Chondrocyte (in vitro differentiated cells): ENCODE measurements at regions not wholly inside any gene's neighbourhood (a gene's known extent, or its start where the extent isn't known, plus 50 kb on each side); places are given as distances from the start of the nearest gene placed in this dataset.

ENCODE experiments used
- DNase-seq: peaks from one replicate; pipeline ENCODE4 v3.0.0; 2021; ENCODE audit warnings: mixed read lengths, low spot score
- H3K27ac Mint-ChIP-seq: one replicate; pipeline ENCODE4 v1.8.0; 2021; ENCODE audit warnings: mild to moderate bottlenecking, moderate library complexity, mixed read lengths; ENCODE audit not compliant: unreplicated experiment
- H3K27me3 Mint-ChIP-seq: 2 replicates; pipeline ENCODE4 v1.8.0; 2021; ENCODE audit warnings: low read depth, mixed read lengths
- H3K36me3 Mint-ChIP-seq: 2 replicates; pipeline ENCODE4 v1.8.0; 2021; ENCODE audit warnings: low read depth, mixed read lengths
- H3K4me1 Mint-ChIP-seq: 2 replicates; pipeline ENCODE4 v1.8.0; 2021; ENCODE audit warnings: low read depth, mild to moderate bottlenecking, mixed read lengths
- H3K4me3 Mint-ChIP-seq: one replicate; pipeline ENCODE4 v1.8.0; 2021; ENCODE audit warnings: mild to moderate bottlenecking, moderate library complexity, mixed read lengths; ENCODE audit not compliant: unreplicated experiment
- H3K9me3 Mint-ChIP-seq: 2 replicates; pipeline ENCODE4 v1.8.0; 2021; ENCODE audit warnings: low read depth, mixed read lengths
- CTCF ChIP-seq: fragments of 200-600 bp; sonication (generic); IDR thresholded peaks from 2 replicates; pipeline ENCODE4 v1.5.0; 2021; ENCODE audit warnings: antibody characterized with exemption, mild to moderate bottlenecking, moderate library complexity

- no peak for TF ChIP-seq CTCF
- H3K4me1 Mint-ChIP-seq: no peaks in the 10 kb centered on the region
- no peak overlapping the region for H3K27ac Mint-ChIP-seq
- peaks cover 1% of the 10 kb centered on the region for H3K36me3 Mint-ChIP-seq
- no peak for DNase-seq
- H3K27me3 Mint-ChIP-seq: peaks cover 9% of the 10 kb centered on the region
- no peak overlapping the region for H3K4me3 Mint-ChIP-seq
- peaks cover 2% of the 10 kb centered on the region for H3K9me3 Mint-ChIP-seq
Measured at GRCh38 chr3:194865061-194865460, 179.4 kb downstream of the FAM43A start.

GRCh38 chr3:194865615-194866014, 179.9 kb downstream of the FAM43A start:
- peaks cover 2% of the 10 kb centered on the region for H3K36me3 Mint-ChIP-seq
- peaks cover 9% of the 10 kb centered on the region for H3K27me3 Mint-ChIP-seq
- H3K4me1 Mint-ChIP-seq: peaks cover 1% of the 10 kb centered on the region
- peaks cover 2% of the 10 kb centered on the region for H3K9me3 Mint-ChIP-seq
- H3K4me3 Mint-ChIP-seq: no peak overlapping the region
- no peak for TF ChIP-seq CTCF
- H3K27ac Mint-ChIP-seq: no peak overlapping the region
- DNase-seq: no peak

GRCh38 chr3:194866236-194866635, 180.6 kb downstream of the FAM43A start:
- no peak overlapping the region for H3K27ac Mint-ChIP-seq
- DNase-seq: no peak
- TF ChIP-seq CTCF: no peak
- peaks cover 9% of the 10 kb centered on the region for H3K27me3 Mint-ChIP-seq
- no peak overlapping the region for H3K4me3 Mint-ChIP-seq
- H3K4me1 Mint-ChIP-seq: peaks cover 7% of the 10 kb centered on the region
- peaks cover 2% of the 10 kb centered on the region for H3K36me3 Mint-ChIP-seq
- H3K9me3 Mint-ChIP-seq: peaks cover 2% of the 10 kb centered on the region

- peaks cover 19% of the 10 kb centered on the region for H3K4me1 Mint-ChIP-seq
- H3K27me3 Mint-ChIP-seq: peaks cover 6% of the 10 kb centered on the region
- no peak overlapping the region for H3K4me3 Mint-ChIP-seq
- no peak overlapping the region for H3K27ac Mint-ChIP-seq
- no peak for DNase-seq
- no peak for TF ChIP-seq CTCF
- peaks cover 2% of the 10 kb centered on the region for H3K9me3 Mint-ChIP-seq
- H3K36me3 Mint-ChIP-seq: peaks cover 2% of the 10 kb centered on the region
Measured at GRCh38 chr3:194867270-194867983, 181.7 kb downstream of the FAM43A start.

GRCh38 chr3:194868831-194869230, 183.1 kb downstream of the FAM43A start:
- Mint-ChIP-seq H3K4me3 (no peak overlapping the region), H3K36me3 (peaks cover 2% of the 10 kb centered on the region), H3K4me1 (peaks cover 27% of the 10 kb centered on the region), H3K9me3 (peaks cover 2% of the 10 kb centered on the region), H3K27ac (no peak overlapping the region), H3K27me3 (no peaks in the 10 kb centered on the region)
- no peak for DNase-seq
- no peak for TF ChIP-seq CTCF
